CD14-positive monocyte (primary cell): ENCODE measurements at regions not wholly inside any gene's neighbourhood (a gene's known extent, or its start where the extent isn't known, plus 50 kb on each side); places are given as distances from the start of the nearest gene placed in this dataset.

Source experiments
- DNase-seq, 3 donors: peaks; one replicate each; pipeline ENCODE4 v3.0.0-alpha.2; 2011 to 2022
- H2AFZ ChIP-seq: 2 replicates; pipeline ENCODE4 v1.6.0; 2012; ENCODE audit warnings: mild to moderate bottlenecking, low read depth, low read length, inconsistent platforms; ENCODE audit not compliant: insufficient read depth, poor library complexity, severe bottlenecking
- H3K27ac ChIP-seq, 2 donors: 1 replicate in 1 of 2; 2 replicates in 1 of 2; pipeline ENCODE4 v1.5.1; 2012 to 2013; ENCODE audit warnings: low read length in 2 of 2, control low read depth in 1 of 2, inconsistent platforms in 1 of 2, low read depth in 1 of 2, mild to moderate bottlenecking in 1 of 2
- H3K27me3 ChIP-seq, 2 donors: one replicate each; pipeline versions ENCODE4 v1.6.0 to v1.6.1; 2011 to 2013; ENCODE audit warnings: low read length in 2 of 2; ENCODE audit not compliant: control insufficient read depth in 2 of 2, insufficient read depth in 2 of 2
- H3K36me3 ChIP-seq, 2 donors: replicated peaks in 1 of 2; 1 replicate in 1 of 2; 2 replicates in 1 of 2; pipeline versions ENCODE4 v1.5.1 to v1.6.1; 2012 to 2013; ENCODE audit warnings: low read length in 2 of 2, control low read depth in 1 of 2, inconsistent platforms in 1 of 2, mild to moderate bottlenecking in 1 of 2; ENCODE audit not compliant: insufficient read depth in 2 of 2, control insufficient read depth in 1 of 2
- H3K4me1 ChIP-seq, 2 donors: 1 replicate in 1 of 2; 2 replicates in 1 of 2; pipeline versions ENCODE4 v1.5.1 to v1.6.1; 2012 to 2013; ENCODE audit warnings: low read length in 2 of 2, control low read depth in 1 of 2, inconsistent platforms in 1 of 2, mild to moderate bottlenecking in 1 of 2, moderate library complexity in 1 of 2; ENCODE audit not compliant: insufficient read depth in 2 of 2, control insufficient read depth in 1 of 2
- H3K4me2 ChIP-seq: replicated peaks from 2 replicates; pipeline ENCODE3; 2012; ENCODE audit warnings: low read length, moderate library complexity, mild to moderate bottlenecking; ENCODE audit not compliant: poor library complexity, severe bottlenecking; ENCODE audit errors: extremely low read depth
- H3K4me3 ChIP-seq, 3 experiments: fragments of 200-600 bp in 1 of 3; sonication (generic) in 1 of 3; replicated peaks in 1 of 3; 1 replicate in 2 of 3; 2 replicates in 1 of 3; pipeline ENCODE4 v1.5.1; 2011 to 2013; ENCODE audit warnings: low read length in 3 of 3, mild to moderate bottlenecking in 3 of 3, control low read depth in 2 of 3, low read depth in 2 of 3, inconsistent platforms in 1 of 3, moderate library complexity in 1 of 3
- H3K79me2 ChIP-seq: 2 replicates; pipeline ENCODE4 v1.6.0; 2012; ENCODE audit warnings: mild to moderate bottlenecking, control low read depth, inconsistent platforms, low read length, moderate library complexity; ENCODE audit not compliant: insufficient read depth
- H3K9ac ChIP-seq: 2 replicates; pipeline ENCODE4 v1.6.0; 2017; ENCODE audit warnings: low read length, mild to moderate bottlenecking; ENCODE audit not compliant: insufficient read depth, poor library complexity, severe bottlenecking
- H3K9me3 ChIP-seq, 2 donors: replicated peaks in 1 of 2; 1 replicate in 1 of 2; 2 replicates in 1 of 2; pipeline versions ENCODE4 v1.5.1 to v1.6.1; 2012 to 2013; ENCODE audit warnings: low read length in 2 of 2, control low read depth in 1 of 2; ENCODE audit not compliant: control insufficient read depth in 1 of 2, insufficient read depth in 1 of 2
- H4K20me1 ChIP-seq: 2 replicates; pipeline ENCODE4 v1.6.0; 2012; ENCODE audit warnings: mild to moderate bottlenecking, low read length, control low read depth, moderate library complexity; ENCODE audit not compliant: insufficient read depth
- H3K27ac Mint-ChIP-seq, 7 donors: one replicate each; pipeline ENCODE4 v1.8.0; 2020; ENCODE audit warnings: mild to moderate bottlenecking in 7 of 7, mixed read lengths in 7 of 7, moderate library complexity in 6 of 7, inconsistent platforms in 2 of 7
- H3K27me3 Mint-ChIP-seq, 3 donors: one replicate each; pipeline ENCODE4 v1.8.0; 2021 to 2022; ENCODE audit warnings: low read depth in 3 of 3, mild to moderate bottlenecking in 3 of 3, mixed read lengths in 3 of 3, moderate library complexity in 3 of 3, inconsistent platforms in 1 of 3
- H3K36me3 Mint-ChIP-seq, 2 donors: one replicate each; pipeline ENCODE4 v1.8.0; 2020; ENCODE audit warnings: mixed read lengths in 2 of 2, inconsistent platforms in 1 of 2, mild to moderate bottlenecking in 1 of 2
- H3K4me1 Mint-ChIP-seq: one replicate; pipeline ENCODE4 v1.8.0; 2020; ENCODE audit warnings: mild to moderate bottlenecking, mixed read lengths
- H3K4me3 Mint-ChIP-seq, 2 donors: one replicate each; pipeline ENCODE4 v1.8.0; 2020; ENCODE audit warnings: mild to moderate bottlenecking in 2 of 2, mixed read lengths in 2 of 2, moderate library complexity in 1 of 2
- H3K9me3 Mint-ChIP-seq, 7 donors: one replicate each; pipeline ENCODE4 v1.8.0; 2020 to 2022; ENCODE audit warnings: mixed read lengths in 7 of 7, mild to moderate bottlenecking in 6 of 7, moderate library complexity in 6 of 7, inconsistent platforms in 2 of 7
- CTCF ChIP-seq: fragments of 200-600 bp; IDR thresholded peaks from one replicate; pipeline ENCODE4 v1.8.0; 2022; ENCODE audit warnings: antibody characterized with exemption, mild to moderate bottlenecking
- WGBS: methylation state at CpG from one replicate; pipeline ENCODE4 v1.1.5; 2013; ENCODE audit warnings: missing lambda C conversion rate; ENCODE audit not compliant: insufficient coverage; 5-methylcytosine and 5-hydroxymethylcytosine counted together
- intact Hi-C, 2 donors: fragments of 100-400 bp; cut with micrococcal nuclease; formaldehyde crosslinking; loops; one replicate each; pipeline versions ENCODE4 v1.15.0 to v1.15.1; 2023

- no peak overlapping the region for H3K4me3 Mint-ChIP-seq
- peaks cover 0 to 2% (median 1%) of the 10 kb centered on the region in 3 donors for H3K27me3 Mint-ChIP-seq
- no peaks in the 10 kb centered on the region for H3K4me1 Mint-ChIP-seq
- Histone ChIP-seq H3K9ac (no peak overlapping the region), H3K4me2 (no peak overlapping the region), H3K27ac (no peak overlapping the region), H3K27me3 (no peaks in the 10 kb centered on the region), H3K4me1 (no peaks in the 10 kb centered on the region), H3K36me3 (no peaks in the 10 kb centered on the region), H3K79me2 (no peaks in the 10 kb centered on the region), H4K20me1 (no peaks in the 10 kb centered on the region), H3K4me3 (no peak overlapping the region), H3K9me3 (peaks cover 33 to 44% of the 10 kb centered on the region in 2 donors), H2AFZ (no peak overlapping the region)
- H3K27ac Mint-ChIP-seq = no peak overlapping the region
- no peak for TF ChIP-seq CTCF
- no peaks in the 10 kb centered on the region for H3K36me3 Mint-ChIP-seq
- intact Hi-C loops = no loop called here
- DNase-seq = no peak
- 94% methylated on average over 5 of the region's 6 CpGs for WGBS
- H3K9me3 Mint-ChIP-seq = peaks cover 11 to 56% (median 25%) of the 10 kb centered on the region in 7 donors
These were observed 668.5 kb upstream of the AUTS2 start for GRCh38 chr7:68929781-68930261.

GRCh38 chr7:68936471-68937035 is 661.7 kb upstream of the AUTS2 start:
- no peak overlapping the region for H3K27ac ChIP-seq
- DNase-seq = no peak
- Mint-ChIP-seq H3K4me3 (no peak overlapping the region), H3K27ac (peak overlapping the region in 1 of 7 donors; percentile 3), H3K27me3 (peaks cover 0 to 2% (median 0%) of the 10 kb centered on the region in 3 donors), H3K4me1 (no peaks in the 10 kb centered on the region), H3K36me3 (no peaks in the 10 kb centered on the region), H3K9me3 (peaks cover 10 to 69% (median 33%) of the 10 kb centered on the region in 7 donors)
- H3K36me3 ChIP-seq = no peaks in the 10 kb centered on the region
- H3K79me2 ChIP-seq = no peaks in the 10 kb centered on the region
- WGBS = 74% methylated on average over 6 of the region's 10 CpGs
- intact Hi-C loops = no loop called here
- H3K27me3 ChIP-seq = no peaks in the 10 kb centered on the region
- no peak overlapping the region for H2AFZ ChIP-seq
- H3K4me2 ChIP-seq = no peak overlapping the region
- no peaks in the 10 kb centered on the region for H4K20me1 ChIP-seq
- no peak overlapping the region for H3K4me3 ChIP-seq
- H3K9me3 ChIP-seq = peaks cover 21 to 49% of the 10 kb centered on the region in 2 donors
- H3K4me1 ChIP-seq = no peaks in the 10 kb centered on the region
- H3K9ac ChIP-seq = no peak overlapping the region
- TF ChIP-seq CTCF = no peak
